H54 (cell line): ENCODE measurements at regions not wholly inside any gene's neighbourhood (a gene's known extent, or its start where the extent isn't known, plus 50 kb on each side); places are given as distances from the start of the nearest gene placed in this dataset.
A peak's percentile ranks its signal among the peaks of the same experiment; 100 is the strongest.

Experiments
- DNase-seq: peaks from one replicate; pipeline ENCODE4 v3.0.0; 2011; ENCODE audit warnings: low spot score, mixed read lengths; ENCODE audit not compliant: insufficient read length
- FAIRE-seq: peaks from 3 replicates; lab custom pipeline; 2011; peaks lifted over from hg19 to GRCh38; lab: Jason Lieb, UNC
- POLR2A ChIP-seq: IDR thresholded peaks from 2 replicates; pipeline ENCODE4 v1.6.1; 2011; ENCODE audit warnings: low read depth, mild to moderate bottlenecking, low read length

DNA sequence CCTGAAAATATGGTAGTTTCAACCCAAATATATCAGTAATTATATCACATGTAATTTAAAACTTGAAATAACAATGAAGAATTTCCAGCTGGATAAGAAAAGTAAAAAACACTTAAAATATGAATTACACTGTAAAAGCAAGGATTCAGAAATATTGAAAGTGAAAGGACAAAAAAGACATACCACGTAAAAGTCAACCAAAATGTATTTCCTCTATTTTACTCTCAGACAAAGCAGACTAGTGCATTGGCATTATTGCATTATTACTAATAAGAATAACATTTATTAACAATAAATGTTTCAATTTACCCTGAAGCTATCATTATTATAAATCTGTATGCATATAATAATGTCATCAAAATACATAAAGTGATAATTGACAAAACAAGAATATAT, 445.1 kb upstream of the TRIB2 start:
- DNase-seq (no peak), FAIRE-seq (no peak)
- no peak for TF ChIP-seq POLR2A

DNA sequence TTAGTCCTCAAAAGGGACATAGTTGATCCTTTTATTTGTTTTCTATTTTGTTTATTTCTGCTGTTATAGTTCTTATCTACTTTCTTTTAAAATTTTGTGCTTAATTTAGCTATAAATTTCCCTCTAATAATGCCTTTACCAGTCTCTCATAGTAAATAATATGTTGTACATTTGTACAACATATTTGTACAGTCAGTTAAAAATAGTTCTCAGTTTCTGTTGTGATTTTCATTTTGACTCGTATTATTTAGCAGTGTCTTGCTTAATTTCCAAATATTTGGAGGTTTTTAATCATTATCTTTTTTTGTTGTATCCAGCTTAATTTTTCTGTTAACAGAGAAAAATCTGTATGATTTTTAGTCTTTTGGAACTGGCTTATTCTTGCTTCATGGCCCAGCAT, 443.6 kb upstream of the TRIB2 start:
- DNase-seq, result no peak
- no peak for TF ChIP-seq POLR2A
- FAIRE-seq, result no peak

DNA sequence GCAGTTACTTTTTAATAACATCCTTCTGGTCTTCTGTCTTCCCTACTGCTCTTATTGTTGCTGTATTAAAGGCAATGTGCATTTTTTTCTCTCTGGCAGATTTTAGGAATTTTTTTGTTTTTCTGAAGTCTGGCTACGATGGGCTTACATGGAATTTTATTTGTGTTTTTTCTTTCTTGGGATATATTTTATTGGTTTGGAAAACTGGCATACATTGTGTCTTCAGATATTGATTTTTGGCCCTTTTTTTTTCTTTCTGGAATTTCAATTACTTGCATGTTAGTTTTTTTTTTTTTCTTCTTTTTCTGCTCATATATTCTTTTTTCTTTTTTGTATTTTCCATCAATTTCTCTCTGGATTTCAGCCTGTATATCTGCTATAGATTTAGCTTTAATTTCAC, 442.1 kb upstream of the TRIB2 start:
- FAIRE-seq, result no peak
- no peak for TF ChIP-seq POLR2A
- DNase-seq, result no peak

DNA sequence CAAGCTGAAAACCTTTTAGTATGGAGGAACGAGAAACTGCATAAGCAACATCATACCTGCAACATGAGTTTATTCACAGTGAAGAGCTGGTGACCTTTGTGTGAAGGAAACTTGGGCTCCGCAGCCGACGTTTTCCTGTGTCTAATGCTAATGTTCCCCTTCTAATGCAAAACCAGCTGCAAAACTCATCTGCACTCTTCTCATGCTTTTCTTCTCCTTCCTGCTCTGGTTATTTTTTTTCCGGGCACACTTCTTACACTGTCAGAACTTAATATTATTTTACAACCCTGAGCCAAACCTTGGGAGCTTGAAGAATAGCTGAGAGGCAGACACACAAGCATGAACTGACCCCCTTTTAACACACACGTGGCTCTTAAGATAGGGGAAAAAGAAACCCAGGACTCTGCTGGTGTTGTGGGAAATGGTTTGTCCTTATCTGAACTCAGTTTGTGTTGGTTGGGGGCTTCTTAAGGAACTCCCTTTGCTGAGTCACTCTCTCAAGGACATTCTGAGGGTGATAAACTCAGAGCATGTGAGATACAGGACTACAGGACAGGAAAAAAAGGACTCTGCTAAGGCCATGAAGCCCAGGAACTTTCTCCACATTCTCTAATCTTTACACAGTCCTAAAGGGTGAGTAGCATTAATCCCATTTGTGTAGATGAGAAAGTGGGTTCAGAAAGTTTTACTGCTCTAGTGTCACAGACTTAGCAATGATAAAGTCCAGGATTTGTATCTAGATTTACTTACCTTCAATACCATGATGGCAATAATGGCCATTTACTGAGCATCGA, 439.3 kb upstream of the TRIB2 start:
- no peak for DNase-seq
- no peak for FAIRE-seq
- no peak for TF ChIP-seq POLR2A

DNA sequence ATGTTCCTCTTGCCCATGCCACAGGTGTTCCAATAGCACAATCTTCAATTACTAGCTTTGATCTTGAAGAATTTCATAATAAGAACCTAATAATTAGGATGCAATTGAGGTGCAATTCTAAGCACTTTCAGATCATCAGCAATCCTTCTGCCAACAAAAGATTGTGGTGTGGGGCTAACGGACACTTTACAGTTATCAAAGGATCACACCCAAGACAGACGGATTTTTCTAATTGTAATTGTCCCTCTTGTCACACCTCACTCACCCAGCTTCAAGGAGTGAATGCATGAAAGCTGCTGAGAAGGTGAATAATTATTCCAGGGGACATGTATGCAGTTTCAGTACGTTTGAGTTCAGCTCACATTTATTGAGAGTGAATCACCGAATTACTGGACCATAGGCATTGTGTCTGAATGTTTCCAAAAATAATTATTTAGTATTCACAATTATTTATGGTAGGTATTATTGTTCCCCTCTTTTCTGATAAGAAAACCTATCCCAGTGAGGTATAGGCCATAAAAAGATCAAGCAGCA, 438.5 kb upstream of the TRIB2 start:
- DNase-seq, result no peak
- TF ChIP-seq POLR2A, result no peak
- peak; percentile 33 for FAIRE-seq

DNA sequence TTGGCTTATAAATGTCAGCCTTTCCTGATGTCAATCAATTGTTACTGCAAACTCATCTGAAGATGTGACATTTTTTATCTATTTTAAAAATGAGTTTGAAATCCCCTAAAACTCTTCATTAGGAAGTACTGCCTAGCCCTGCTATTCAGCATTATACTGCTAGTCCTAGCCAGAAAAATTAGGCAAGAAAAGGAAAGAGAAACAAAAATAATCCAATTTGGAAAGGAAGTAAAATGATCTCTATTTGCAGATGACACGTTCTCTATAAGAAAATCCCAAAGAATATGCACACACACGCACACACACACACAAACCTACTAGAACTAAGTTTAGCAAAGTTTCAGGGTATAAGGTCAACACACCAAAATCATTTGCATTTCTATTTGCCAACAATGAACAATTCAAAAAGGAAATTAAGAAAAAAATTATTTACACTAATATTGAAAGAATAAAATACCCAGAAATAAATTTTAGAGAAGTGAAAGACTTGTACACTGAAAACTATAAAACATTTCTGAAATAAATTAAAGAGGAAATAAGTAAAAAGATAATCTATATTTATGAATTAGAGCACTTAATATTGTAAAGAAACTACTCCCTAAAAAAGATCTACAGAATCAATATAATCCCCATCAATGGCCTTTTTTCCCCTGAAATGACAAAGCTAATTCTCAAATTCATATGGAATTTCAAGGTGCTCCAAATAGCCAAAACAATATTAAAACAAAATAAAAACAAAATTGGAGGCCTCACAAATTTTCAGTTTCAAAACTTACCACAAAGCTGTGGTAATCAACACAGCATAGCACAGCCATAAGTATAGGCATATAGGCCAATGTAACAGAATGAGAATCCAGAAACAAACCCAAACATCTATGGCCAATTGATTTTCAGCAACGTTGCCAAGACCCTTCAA, 433.7 kb upstream of the TRIB2 start:
- no peak for TF ChIP-seq POLR2A
- DNase-seq (no peak), FAIRE-seq (no peak)

DNA sequence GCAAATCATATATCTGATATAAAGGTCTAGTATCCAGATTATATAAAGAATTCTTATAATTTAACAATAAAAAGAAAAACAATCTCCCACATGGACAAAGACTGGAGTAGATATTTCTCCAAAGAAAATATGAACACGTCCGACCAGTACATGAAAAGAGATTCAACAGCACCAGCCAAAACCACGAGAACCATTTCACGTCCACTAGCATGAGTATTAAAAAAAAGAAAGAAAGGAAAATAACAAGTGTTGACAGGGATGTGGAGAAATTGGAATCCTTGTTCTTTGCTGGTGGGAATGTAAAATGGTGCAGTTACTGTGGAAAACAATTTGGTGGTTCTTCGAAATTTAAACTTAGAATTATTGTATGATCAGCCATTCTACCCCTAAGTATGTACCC, 432.7 kb upstream of the TRIB2 start:
- no peak for FAIRE-seq
- DNase-seq, result no peak
- no peak for TF ChIP-seq POLR2A

DNA sequence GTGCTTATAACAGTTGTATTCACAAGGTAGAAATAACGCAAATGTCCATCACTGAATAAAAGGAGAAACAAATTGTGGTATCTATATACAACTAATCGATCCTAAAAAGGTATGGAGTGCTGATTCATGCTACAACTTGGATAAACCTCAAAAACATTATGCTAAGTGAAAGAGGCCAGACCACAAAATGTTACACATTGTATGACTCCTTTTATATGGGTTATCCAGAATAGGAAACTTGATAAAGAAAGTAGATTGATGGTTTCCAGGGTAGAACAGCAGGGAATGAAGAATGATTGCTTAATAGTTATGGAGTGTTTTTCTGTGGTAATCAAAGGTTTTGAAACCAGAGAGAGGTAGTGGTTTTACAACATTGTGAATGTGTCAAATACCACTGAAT, 432.2 kb upstream of the TRIB2 start:
- FAIRE-seq (peak; percentile 93), DNase-seq (no peak)

DNA sequence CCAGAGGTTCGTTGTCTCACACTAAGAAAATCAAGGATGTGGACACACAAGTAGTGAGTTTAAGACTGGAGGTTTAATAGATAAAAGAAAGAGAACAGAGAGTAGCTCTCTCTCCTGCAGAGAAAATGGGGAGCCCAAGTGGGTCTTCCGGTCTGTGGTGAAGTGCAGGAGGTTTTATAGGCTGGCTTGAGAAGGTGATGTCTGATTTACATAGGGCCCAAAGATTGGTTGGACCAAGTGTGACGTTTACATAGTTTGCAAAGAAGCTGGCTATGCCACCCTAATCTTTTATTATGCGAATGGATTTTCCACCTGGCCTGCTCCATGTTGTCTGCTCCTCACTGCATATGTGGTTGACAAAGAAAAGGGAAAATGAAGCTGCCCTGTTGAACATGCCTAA, 430.4 kb upstream of the TRIB2 start:
- no peak for FAIRE-seq
- no peak for TF ChIP-seq POLR2A
- DNase-seq, result no peak

More for the DNA sequence above, 432.2 kb upstream of the TRIB2 start:
- TF ChIP-seq POLR2A, result no peak

DNA sequence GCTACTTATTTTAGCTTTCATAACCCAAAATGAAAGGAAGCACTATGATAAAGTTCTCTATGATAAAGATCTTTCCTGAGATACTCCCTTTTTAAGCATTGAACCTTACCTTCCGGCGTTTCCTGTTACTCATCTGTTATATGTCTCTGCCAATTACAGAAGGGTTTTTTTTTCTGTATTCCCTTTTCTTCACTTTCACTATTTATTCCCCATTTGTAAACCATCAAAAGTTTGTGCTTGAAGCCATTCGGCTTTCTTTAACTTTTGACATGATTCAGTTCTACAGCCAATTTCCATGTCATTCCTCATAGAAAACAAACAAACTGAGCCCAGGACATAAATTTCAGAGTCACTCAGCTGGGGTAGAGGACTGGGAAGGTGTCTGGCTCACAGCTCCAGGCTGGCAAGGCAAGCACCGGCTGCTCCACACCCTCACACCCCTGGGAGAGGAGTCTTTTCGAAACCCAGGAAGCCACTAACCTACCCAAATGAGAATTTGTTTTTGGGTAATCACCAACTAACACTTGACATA, 429.4 kb upstream of the TRIB2 start:
- DNase-seq (no peak), FAIRE-seq (peak; percentile 72)
- TF ChIP-seq POLR2A, result no peak

DNA sequence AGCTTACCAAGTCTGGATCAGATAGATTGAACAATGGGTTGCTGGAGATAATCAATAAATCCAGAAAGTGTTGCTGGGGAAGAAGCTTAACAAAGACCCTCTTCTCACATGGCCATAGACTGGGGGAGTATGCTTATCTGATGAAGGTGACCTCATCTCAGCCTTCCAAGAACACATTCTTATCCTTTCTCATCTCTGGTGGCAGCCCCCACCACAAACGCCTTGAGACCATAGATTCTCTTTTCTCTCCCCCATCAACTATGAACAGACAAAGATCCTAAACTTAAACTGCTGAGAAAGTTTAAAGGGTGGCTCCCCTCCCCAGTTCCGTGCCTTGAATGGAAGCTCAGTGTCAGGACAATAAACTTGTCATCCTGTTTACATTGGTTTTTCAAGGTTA, 428.7 kb upstream of the TRIB2 start:
- DNase-seq, result no peak
- no peak for TF ChIP-seq POLR2A
- no peak for FAIRE-seq

DNA sequence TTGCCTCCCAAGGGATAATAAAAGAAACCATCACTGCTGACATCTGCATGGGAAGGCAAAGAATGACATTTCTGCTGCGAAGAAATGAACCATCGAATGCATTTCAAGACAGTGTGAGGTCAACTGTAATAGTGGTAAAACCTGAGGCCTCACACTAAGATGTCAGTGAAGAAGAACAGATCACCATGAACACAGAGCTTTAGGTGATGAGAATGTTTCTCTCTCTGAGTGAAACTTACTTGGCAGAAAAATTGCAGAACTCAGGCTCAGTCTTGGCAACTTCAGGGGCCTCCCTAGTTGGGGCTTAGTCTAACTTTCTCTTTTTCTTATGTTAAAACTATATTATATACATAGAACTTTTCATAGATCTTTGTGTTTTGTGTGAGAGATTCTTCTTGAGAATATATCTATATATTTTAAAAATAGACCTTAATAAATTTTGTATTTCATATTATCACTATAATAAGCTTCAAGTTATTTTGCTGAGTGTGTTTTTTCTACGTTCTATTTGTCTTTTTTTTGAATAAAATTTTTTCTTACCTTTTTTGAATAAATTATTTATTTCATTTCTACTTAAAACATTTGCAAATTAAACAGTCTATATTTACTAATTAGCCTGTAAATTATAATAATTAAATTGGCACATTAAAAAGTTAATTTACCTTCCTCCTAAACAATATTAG, 427.5 kb upstream of the TRIB2 start:
- DNase-seq, result no peak
- FAIRE-seq, result no peak
- no peak for TF ChIP-seq POLR2A

DNA sequence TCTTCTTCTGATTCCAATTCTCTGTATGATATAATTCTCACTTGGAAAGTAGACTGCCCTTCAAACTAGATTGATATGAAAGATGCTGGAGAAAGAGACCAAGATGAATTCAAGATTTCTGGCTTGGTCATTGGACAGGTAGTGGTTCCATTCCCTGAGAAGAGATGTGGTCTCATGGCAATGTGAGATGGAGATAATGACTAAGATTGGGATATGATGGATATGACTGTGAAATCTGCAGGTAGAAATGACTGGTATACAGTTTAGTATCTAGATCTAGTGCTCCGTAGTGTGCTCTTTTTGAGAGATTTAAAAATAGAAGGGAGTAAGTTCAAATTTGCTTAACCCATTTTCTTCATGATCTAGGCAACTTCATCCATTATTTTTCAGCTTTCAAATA, 425.4 kb upstream of the TRIB2 start:
- no peak for TF ChIP-seq POLR2A
- FAIRE-seq (no peak), DNase-seq (no peak)
